Lung (tissue), 11 donors: ENCODE measurements at regions not wholly inside any gene's neighbourhood (a gene's known extent, or its start where the extent isn't known, plus 50 kb on each side); places are given as distances from the start of the nearest gene placed in this dataset.

Experiments used
- ATAC-seq: fragments of 200-7000 bp; cut with Tn5 transposase; one replicate; pipeline ENCODE4 v1.9.1; 2020; ENCODE audit warnings: moderate number of reproducible peaks; ENCODE audit not compliant: insufficient read depth, low FRiP score
- DNase-seq, 3 donors: peaks; one replicate each; pipeline ENCODE4 v3.0.0-alpha.2; 2013 to 2017
- H3K27ac ChIP-seq, 2 donors: one replicate each; pipeline ENCODE4 v1.5.1; 2013; ENCODE audit warnings: mild to moderate bottlenecking in 2 of 2, moderate library complexity in 2 of 2, control low read depth in 1 of 2, inconsistent platforms in 1 of 2, low read depth in 1 of 2, low read length in 1 of 2
- H3K27me3 ChIP-seq, 3 donors: one replicate each; pipeline ENCODE4 v1.5.1; 2013; ENCODE audit warnings: low read length in 2 of 3; ENCODE audit not compliant: control insufficient read depth in 3 of 3, insufficient read depth in 3 of 3
- H3K36me3 ChIP-seq, 4 donors: one replicate each; pipeline ENCODE4 v1.5.1; 2013; ENCODE audit warnings: low read length in 4 of 4, mild to moderate bottlenecking in 1 of 4, moderate library complexity in 1 of 4; ENCODE audit not compliant: control insufficient read depth in 4 of 4, insufficient read depth in 4 of 4
- H3K4me1 ChIP-seq, 5 donors: one replicate each; pipeline ENCODE4 v1.5.1; 2013; ENCODE audit warnings: low read length in 5 of 5, mild to moderate bottlenecking in 2 of 5, moderate library complexity in 1 of 5; ENCODE audit not compliant: control insufficient read depth in 5 of 5, insufficient read depth in 5 of 5
- H3K4me3 ChIP-seq: one replicate; pipeline ENCODE4 v1.5.1; 2013; ENCODE audit warnings: mild to moderate bottlenecking, control low read depth, moderate library complexity
- H3K9ac ChIP-seq, 2 donors: one replicate each; pipeline ENCODE4 v1.5.1; 2013; ENCODE audit warnings: low read length in 2 of 2, control low read depth in 1 of 2; ENCODE audit not compliant: insufficient read depth in 1 of 2
- H3K9me3 ChIP-seq, 4 donors: one replicate each; pipeline ENCODE4 v1.5.1; 2013; ENCODE audit warnings: low read length in 3 of 4, mild to moderate bottlenecking in 1 of 4, moderate library complexity in 1 of 4; ENCODE audit not compliant: control insufficient read depth in 4 of 4, insufficient read depth in 3 of 4
- CTCF ChIP-seq: IDR thresholded peaks from 2 replicates; pipeline ENCODE4 v1.5.1; 2012; ENCODE audit warnings: mild to moderate bottlenecking; ENCODE audit errors: control extremely low read depth, extremely low read depth
- WGBS, 2 donors: extraction: QIAGEN DNeasy Blood & Tissue Kit; methylation state at CpG; one replicate each; pipeline ENCODE4 v1.1.7; 2013; 5-methylcytosine and 5-hydroxymethylcytosine counted together
- donor health status: control.
- donor health status: control.
- donor health status: Bipolar disorder and iron deficiency.
- donor health status: healthy.
- donor health status: DM: yes; HTN: yes; CAD: no.

GRCh38 chr4:111512081-111512783 is 633.0 kb upstream of the FAM241A start:
- H3K27ac ChIP-seq, result no peak overlapping the region
- no peaks in the 10 kb centered on the region for H3K36me3 ChIP-seq
- ATAC-seq (no peak), DNase-seq (no peak)
- H3K9me3 ChIP-seq, result no peaks in the 10 kb centered on the region
- H3K4me1 ChIP-seq, result no peaks in the 10 kb centered on the region
- TF ChIP-seq CTCF, result no peak
- no peak overlapping the region for H3K4me3 ChIP-seq
- H3K27me3 ChIP-seq, result no peaks in the 10 kb centered on the region
- no peak overlapping the region for H3K9ac ChIP-seq
- WGBS, 2 donors, result 54 to 69% methylated on average over 5 of the region's 5 CpGs

GRCh38 chr4:111519683-111520082 is 625.6 kb upstream of the FAM241A start:
- Histone ChIP-seq H3K9ac (no peak overlapping the region), H3K27ac (no peak overlapping the region), H3K9me3 (peaks cover 0 to 7% (median 0%) of the 10 kb centered on the region in 4 donors), H3K4me3 (no peak overlapping the region), H3K27me3 (no peaks in the 10 kb centered on the region), H3K4me1 (no peaks in the 10 kb centered on the region), H3K36me3 (no peaks in the 10 kb centered on the region)
- DNase-seq (no peak), ATAC-seq (no peak)
- WGBS, 2 donors, result 81 to 86% methylated on average over 5 of the region's 5 CpGs
- TF ChIP-seq CTCF, result no peak

- H3K27me3 ChIP-seq, result no peaks in the 10 kb centered on the region
- ATAC-seq (no peak), DNase-seq (no peak)
- no peak overlapping the region for H3K4me3 ChIP-seq
- H3K36me3 ChIP-seq, result no peaks in the 10 kb centered on the region
- no peak overlapping the region for H3K9ac ChIP-seq
- 56 to 80% methylated on average over 2 of the region's 2 CpGs for whole genome bisulfite sequencing, 2 donors
- peaks cover 0 to 3% (median 1%) of the 10 kb centered on the region in 4 donors for H3K9me3 ChIP-seq
- TF ChIP-seq CTCF, result no peak
- H3K27ac ChIP-seq, result no peak overlapping the region
- no peaks in the 10 kb centered on the region for H3K4me1 ChIP-seq
These were observed 614.8 kb upstream of the FAM241A start for GRCh38 chr4:111530446-111530845.

- Histone ChIP-seq H3K27me3 (no peaks in the 10 kb centered on the region), H3K27ac (no peak overlapping the region), H3K9me3 (no peaks in the 10 kb centered on the region), H3K36me3 (no peaks in the 10 kb centered on the region), H3K9ac (no peak overlapping the region), H3K4me1 (no peaks in the 10 kb centered on the region), H3K4me3 (no peak overlapping the region)
- TF ChIP-seq CTCF, result no peak
- DNase-seq (no peak), ATAC-seq (no peak)
- 6 to 14% methylated on average over 1 of the region's 1 CpG for whole genome bisulfite sequencing, 2 donors
These were observed 609.5 kb upstream of the FAM241A start for GRCh38 chr4:111535792-111536191.
